ENCODE measurements at regions not wholly inside any gene's neighbourhood (a gene's known extent, or its start where the extent isn't known, plus 50 kb on each side); places are given as distances from the start of the nearest gene placed in this dataset.

DNA sequence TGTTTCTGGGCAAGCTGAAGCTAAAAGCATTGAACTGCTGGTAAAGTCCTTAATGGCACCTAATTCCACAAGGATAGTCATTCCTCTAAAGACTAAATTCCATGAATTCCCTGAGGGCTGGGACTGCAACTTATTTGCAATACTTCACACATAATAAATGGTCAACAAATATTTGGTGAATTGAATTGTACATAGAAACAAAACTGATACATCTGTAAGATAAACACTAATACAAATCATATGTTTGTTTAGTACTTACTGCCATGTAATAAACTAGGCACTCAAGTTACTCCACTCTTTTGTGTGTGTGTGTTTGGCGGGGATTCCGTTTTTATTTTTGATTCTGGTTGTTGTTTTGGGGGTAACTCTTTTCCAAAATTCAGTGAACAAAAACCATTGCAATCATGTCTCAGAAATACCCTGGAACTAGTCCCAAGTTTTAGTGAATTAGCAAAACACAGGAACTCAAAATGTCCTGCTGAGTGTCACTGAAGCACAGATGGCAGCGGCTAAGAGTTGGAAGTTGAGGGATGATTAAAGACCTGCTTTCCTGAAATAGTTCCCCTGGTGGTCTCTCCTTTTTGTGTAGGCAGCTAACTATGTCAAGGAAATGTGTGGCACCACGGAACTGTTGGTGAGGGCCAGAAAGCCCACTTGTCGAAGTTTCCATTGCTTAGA lies 74.8 kb upstream of the SNRPB2 start:
- H3K27me3 ChIP-seq = no peaks in the 10 kb centered on the region
- H3K4me1 ChIP-seq = no peaks in the 10 kb centered on the region
- no peaks in the 10 kb centered on the region for H3K36me3 ChIP-seq
- DNase-seq (no peak), ATAC-seq (no peak)
- TF ChIP-seq POLR2A (IDR thresholded peaks at IDR 0.05) = no peak
- no peak for TF ChIP-seq CTCF (IDR thresholded peaks at IDR 0.05 in 4 of 5, conservative IDR thresholded peaks at IDR 0.05 in 1 of 5)
- no peak overlapping the region for H3K4me3 ChIP-seq
- in situ Hi-C loops (cut with MboI; ENCODE audit: low sequenced_read_pairs in 4 of 4) = no loop called here
- no peaks in the 10 kb centered on the region for H3K9me3 ChIP-seq
- no peak overlapping the region for H3K27ac ChIP-seq
- intact Hi-C loops (cut with DNase I; ENCODE audit: low total_unique reads) = no loop called here

DNA sequence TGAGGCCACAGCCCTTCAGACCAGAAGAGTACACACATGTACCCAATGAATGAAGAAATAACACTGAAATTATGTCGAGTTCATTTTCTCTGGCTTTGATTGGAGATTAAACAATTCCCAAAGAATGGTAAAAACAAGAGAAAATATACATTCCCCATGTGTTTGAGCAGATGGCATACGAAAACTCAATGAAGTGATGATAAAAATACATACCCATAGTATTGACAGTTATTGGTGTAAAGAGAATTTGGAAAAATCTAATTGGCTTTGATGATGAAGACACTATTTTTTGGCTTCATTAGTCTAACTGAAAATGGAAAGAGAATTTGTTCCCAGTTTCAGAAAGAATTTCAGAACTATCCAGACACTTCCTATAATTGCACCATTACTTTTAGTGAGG lies 76.6 kb upstream of the SNRPB2 start:
- Histone ChIP-seq H3K4me3 (no peak overlapping the region), H3K27me3 (no peaks in the 10 kb centered on the region), H3K4me1 (no peaks in the 10 kb centered on the region), H3K36me3 (no peaks in the 10 kb centered on the region), H3K9me3 (no peaks in the 10 kb centered on the region), H3K27ac (no peak overlapping the region)
- ATAC-seq (no peak), DNase-seq (no peak)
- no peak for TF ChIP-seq CTCF (IDR thresholded peaks at IDR 0.05 in 4 of 5, conservative IDR thresholded peaks at IDR 0.05 in 1 of 5)
- TF ChIP-seq POLR2A (IDR thresholded peaks at IDR 0.05) = no peak
- in situ Hi-C loops (cut with MboI; ENCODE audit: low sequenced_read_pairs in 4 of 4) = no loop called here
- intact Hi-C loops (cut with DNase I; ENCODE audit: low total_unique reads) = no loop called here

- Histone ChIP-seq H3K4me3 (no peak overlapping the region), H3K27me3 (peaks cover 0 to 6% (median 0%) of the 10 kb centered on the region in 3 donors)
These were observed 74.8 kb upstream of the KIF16B start for GRCh38 chr20:16647875-16648597.

DNA sequence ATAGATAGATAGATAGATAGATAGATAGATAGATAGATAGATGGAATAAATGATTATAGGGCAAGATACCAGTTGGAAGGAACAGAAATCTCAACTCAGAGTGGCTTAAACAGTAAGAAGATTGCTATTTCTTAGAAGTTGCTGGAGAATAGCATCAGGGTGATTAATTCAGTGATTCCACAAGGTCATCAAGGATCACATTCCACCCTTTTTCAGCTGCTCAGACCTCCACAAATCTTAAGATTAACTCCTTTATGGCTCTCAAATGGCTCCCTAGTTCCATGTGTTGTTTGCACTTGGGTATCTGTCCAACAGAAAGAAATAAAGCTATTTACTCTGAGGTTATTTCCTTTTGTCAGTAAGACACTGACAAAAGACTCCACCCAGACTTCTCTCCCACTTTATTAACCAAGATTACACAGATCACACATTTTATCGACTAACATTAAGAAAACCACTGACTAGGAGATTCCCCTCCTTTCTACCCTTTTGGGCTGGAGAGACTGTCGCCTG lies 68.3 kb upstream of the KIF16B start:
- Histone ChIP-seq H3K9me3 (no peaks in the 10 kb centered on the region), H3K4me3 (no peak overlapping the region), H3K27ac (no peak overlapping the region), H3K4me1 (no peaks in the 10 kb centered on the region), H3K27me3 (peaks cover 0 to 6% (median 0%) of the 10 kb centered on the region in 3 donors), H3K36me3 (no peaks in the 10 kb centered on the region)
- DNase-seq (no peak), ATAC-seq (no peak)
- TF ChIP-seq POLR2A (IDR thresholded peaks at IDR 0.05) (no peak), CTCF (IDR thresholded peaks at IDR 0.05 in 4 of 5, conservative IDR thresholded peaks at IDR 0.05 in 1 of 5) (no peak)
- in situ Hi-C loops (cut with MboI; ENCODE audit: low sequenced_read_pairs in 4 of 4) (no loop called here), intact Hi-C loops (cut with DNase I; ENCODE audit: low total_unique reads) (no loop called here)

More at GRCh38 chr20:16647875-16648597, 74.8 kb upstream of the KIF16B start:
- no peaks in the 10 kb centered on the region for H3K4me1 ChIP-seq
- no peaks in the 10 kb centered on the region for H3K9me3 ChIP-seq
- DNase-seq (no peak), ATAC-seq (no peak)
- H3K27ac ChIP-seq = no peak overlapping the region
- TF ChIP-seq CTCF (IDR thresholded peaks at IDR 0.05 in 4 of 5, conservative IDR thresholded peaks at IDR 0.05 in 1 of 5) (no peak), POLR2A (IDR thresholded peaks at IDR 0.05) (no peak)
- intact Hi-C loops (cut with DNase I; ENCODE audit: low total_unique reads) (no loop called here), in situ Hi-C loops (cut with MboI; ENCODE audit: low sequenced_read_pairs in 4 of 4) (no loop called here)
- H3K36me3 ChIP-seq = no peaks in the 10 kb centered on the region
